PFSK-1 (cell line): ENCODE measurements at regions not wholly inside any gene's neighbourhood (a gene's known extent, or its start where the extent isn't known, plus 50 kb on each side); places are given as distances from the start of the nearest gene placed in this dataset.
A peak's percentile ranks its signal among the peaks of the same experiment; 100 is the strongest.

Source experiments
- FOXP2 ChIP-seq: optimal IDR thresholded peaks from 2 replicates; pipeline ENCODE3; 2011; ENCODE audit warnings: borderline replicate concordance, control low read depth, inconsistent platforms; ENCODE audit not compliant: insufficient read depth; ENCODE audit errors: extremely low read length, extremely low read depth
- POLR2AphosphoS5 ChIP-seq: IDR thresholded peaks from 2 replicates; pipeline ENCODE4 v1.6.1; 2012; ENCODE audit warnings: low read depth, mild to moderate bottlenecking, control low read depth, low read length, moderate library complexity
- REST ChIP-seq, 2 experiments: IDR thresholded peaks; 2 replicates each; pipeline versions ENCODE4 v1.6.1 to v1.8.0; 2011 to 2012; ENCODE audit warnings: low read depth in 2 of 2, low read length in 2 of 2, control low read depth in 1 of 2, inconsistent platforms in 1 of 2, mild to moderate bottlenecking in 1 of 2, moderate library complexity in 1 of 2; ENCODE audit not compliant: insufficient read depth in 1 of 2
- SIN3A ChIP-seq: IDR thresholded peaks from 2 replicates; pipeline ENCODE4 v1.6.1; 2012; ENCODE audit warnings: mild to moderate bottlenecking, low read length, moderate library complexity, borderline replicate concordance; ENCODE audit not compliant: insufficient read depth
- TAF1 ChIP-seq: IDR thresholded peaks from 2 replicates; pipeline ENCODE4 v1.6.1; 2012; ENCODE audit warnings: low read length, control low read depth, borderline replicate concordance; ENCODE audit not compliant: insufficient read depth

GRCh38 chr4:185071236-185071811 lies 53.0 kb downstream of the HELT start:
- TF ChIP-seq REST (IDR thresholded peaks at IDR 0.05; ENCODE audit: insufficient read depth in 1 of 2, low read depth in 2 of 2, low read length in 2 of 2) (no peak), FOXP2 (no peak), POLR2AphosphoS5 (no peak), SIN3A (no peak), TAF1 (no peak)

GRCh38 chr4:185079271-185079905 lies 61.1 kb downstream of the HELT start:
- TF ChIP-seq REST (IDR thresholded peaks at IDR 0.05; ENCODE audit: insufficient read depth in 1 of 2, low read depth in 2 of 2, low read length in 2 of 2) (no peak), POLR2AphosphoS5 (no peak), SIN3A (no peak), TAF1 (no peak), FOXP2 (no peak)

DNA sequence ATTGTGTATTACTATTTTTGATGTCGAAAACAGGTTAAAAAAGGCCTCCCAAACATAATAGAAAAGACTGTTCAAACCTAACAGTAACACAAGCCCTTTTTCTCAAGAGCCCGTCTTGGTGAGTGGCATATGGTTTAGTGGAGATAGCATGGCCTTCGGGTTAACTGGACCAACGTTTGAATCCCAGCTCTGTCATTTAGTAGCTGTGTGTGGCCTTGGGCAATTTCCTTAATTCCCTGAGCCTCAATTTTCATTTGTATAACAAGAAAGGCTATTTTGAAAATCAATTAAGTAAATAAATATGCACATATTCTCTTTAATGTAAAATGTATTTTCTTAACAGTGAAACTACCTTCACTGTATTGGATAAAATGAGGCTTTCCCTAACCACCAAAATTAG lies 62.3 kb downstream of the HELT start:
- TF ChIP-seq SIN3A (no peak), REST (IDR thresholded peaks at IDR 0.05; ENCODE audit: insufficient read depth in 1 of 2, low read depth in 2 of 2, low read length in 2 of 2) (no peak), FOXP2 (no peak), TAF1 (no peak), POLR2AphosphoS5 (no peak)

DNA sequence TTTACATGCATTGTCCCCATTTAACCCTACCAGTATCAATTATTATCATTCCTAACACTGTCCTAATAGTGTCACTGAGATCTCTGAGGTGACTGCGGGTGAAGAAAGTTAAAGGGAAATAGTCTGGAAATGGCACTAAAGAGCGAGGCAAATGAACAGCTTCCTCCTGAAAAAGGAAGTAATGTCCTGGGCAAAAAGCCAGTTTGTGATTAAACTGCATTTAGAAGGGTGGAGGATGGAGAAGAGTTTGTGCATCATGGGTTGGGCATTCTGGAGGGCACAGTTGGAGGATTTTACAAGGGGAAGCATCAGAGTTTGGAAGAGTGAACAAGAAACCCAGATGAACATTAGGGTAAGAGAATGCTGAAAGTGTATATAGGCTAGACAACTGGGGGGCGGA lies 60.5 kb upstream of the SLC25A4 start:
- TF ChIP-seq TAF1: no peak
- no peak for TF ChIP-seq POLR2AphosphoS5
- TF ChIP-seq REST (IDR thresholded peaks at IDR 0.05; ENCODE audit: insufficient read depth in 1 of 2, low read depth in 2 of 2, low read length in 2 of 2): no peak
- no peak for TF ChIP-seq SIN3A
- no peak for TF ChIP-seq FOXP2

DNA sequence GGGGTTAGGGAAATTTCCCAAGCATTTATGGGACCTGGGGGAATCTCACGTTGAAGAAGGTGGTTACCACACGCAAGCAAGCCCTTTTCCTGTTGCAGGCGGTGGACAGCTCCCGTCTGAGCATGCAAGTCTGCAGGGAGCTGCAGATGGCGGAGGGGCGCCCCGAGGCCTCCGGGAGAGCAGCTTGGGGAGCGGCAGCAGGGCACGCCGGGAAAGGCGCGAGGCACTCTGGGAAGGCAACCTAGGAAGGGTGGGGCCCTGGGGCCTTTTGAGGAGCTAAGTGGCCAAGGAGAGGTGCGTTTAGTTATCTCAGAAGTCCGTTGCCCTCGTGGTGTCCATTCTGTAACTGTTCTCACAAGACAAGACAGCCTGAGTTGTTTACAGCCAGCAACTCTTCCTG lies 57.0 kb upstream of the SLC25A4 start:
- TF ChIP-seq TAF1: no peak
- TF ChIP-seq FOXP2: no peak
- no peak for TF ChIP-seq SIN3A
- TF ChIP-seq REST (IDR thresholded peaks at IDR 0.05; ENCODE audit: insufficient read depth in 1 of 2, low read depth in 2 of 2, low read length in 2 of 2): peak; percentile 33 to 67; a peak in 1 of 4 replicates
- TF ChIP-seq POLR2AphosphoS5: no peak
